Calu3 (cell line): ENCODE measurements at regions not wholly inside any gene's neighbourhood (a gene's known extent, or its start where the extent isn't known, plus 50 kb on each side); places are given as distances from the start of the nearest gene placed in this dataset.

Experiments
- BruUV-seq: library from RNA; stranded (reverse); fragments of 400-500 nt; replicated peaks from 2 replicates; lab custom pipeline; 2021; lab: Mats Ljungman, UMichigan
- CTCF ChIA-PET: fragments of 300-600 bp; sonication (Branson Sonifier 250); formaldehyde crosslinking; loops from one replicate; lab custom pipeline; 2022; ENCODE audit warnings: antibody characterized with exemption; lab: Charles Lee
- DNase-seq: peaks from one replicate; pipeline ENCODE4 v3.0.0; 2022
- H3K27ac Mint-ChIP-seq: one replicate; pipeline ENCODE4 v1.8.0; 2022; ENCODE audit warnings: mixed read lengths; ENCODE audit not compliant: unreplicated experiment
- H3K27me3 Mint-ChIP-seq: one replicate; pipeline ENCODE4 v1.8.0; 2022; ENCODE audit warnings: mixed read lengths; ENCODE audit not compliant: unreplicated experiment
- H3K36me3 Mint-ChIP-seq: one replicate; pipeline ENCODE4 v1.8.0; 2022; ENCODE audit warnings: mild to moderate bottlenecking, moderate library complexity, mixed read lengths; ENCODE audit not compliant: insufficient read depth, unreplicated experiment
- H3K4me1 Mint-ChIP-seq: one replicate; pipeline ENCODE4 v1.8.0; 2022; ENCODE audit warnings: mild to moderate bottlenecking, low read depth, mixed read lengths; ENCODE audit not compliant: unreplicated experiment
- H3K4me3 Mint-ChIP-seq: one replicate; pipeline ENCODE4 v1.8.0; 2022; ENCODE audit warnings: mild to moderate bottlenecking, low read depth, moderate library complexity, mixed read lengths; ENCODE audit not compliant: unreplicated experiment
- H3K9me3 Mint-ChIP-seq: one replicate; pipeline ENCODE4 v1.8.0; 2022; ENCODE audit warnings: low read depth, mixed read lengths; ENCODE audit not compliant: unreplicated experiment
- intact Hi-C: fragments of 100-400 bp; cut with micrococcal nuclease; formaldehyde crosslinking; loops from one replicate; pipeline ENCODE4 v1.10.0; 2022; ENCODE audit not compliant: unreplicated experiment
- TF ChIP-seq, protein P1 (sequence below): fragments of 200-600 bp; IDR thresholded peaks from one replicate; pipeline ENCODE4 v1.8.0; 2022; ENCODE audit warnings: antibody characterized with exemption; ENCODE audit not compliant: unreplicated experiment

DNA sequence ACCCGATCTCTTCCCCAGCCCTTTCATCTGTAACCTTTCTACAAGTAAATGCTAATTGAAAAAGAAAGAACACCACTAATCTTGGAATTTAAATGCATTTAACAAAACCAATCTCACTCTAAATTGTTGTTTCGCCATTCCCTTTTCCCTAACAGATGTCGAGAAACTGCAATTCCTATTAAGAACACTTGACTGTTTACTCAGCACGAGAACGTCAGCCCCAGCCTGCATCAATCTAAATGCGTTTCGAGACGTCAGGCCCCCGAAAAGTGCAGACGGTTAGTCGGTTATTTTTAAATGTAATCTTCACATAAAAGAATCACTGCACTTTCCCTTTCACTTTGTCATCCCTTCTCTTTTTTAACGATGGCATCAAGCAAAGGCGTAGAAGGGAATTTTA, 837.6 kb downstream of the VRK1 start:
- intact Hi-C loops = no loop called here
- Mint-ChIP-seq H3K27ac (no peak overlapping the region), H3K36me3 (no peaks in the 10 kb centered on the region), H3K4me1 (no peaks in the 10 kb centered on the region), H3K27me3 (no peaks in the 10 kb centered on the region), H3K9me3 (peaks cover 11% of the 10 kb centered on the region), H3K4me3 (no peak overlapping the region)
- CTCF ChIA-PET = no interaction called here
- BruUV-seq = no TSS peak
- DNase-seq = no peak
- TF ChIP-seq, protein P1, sequence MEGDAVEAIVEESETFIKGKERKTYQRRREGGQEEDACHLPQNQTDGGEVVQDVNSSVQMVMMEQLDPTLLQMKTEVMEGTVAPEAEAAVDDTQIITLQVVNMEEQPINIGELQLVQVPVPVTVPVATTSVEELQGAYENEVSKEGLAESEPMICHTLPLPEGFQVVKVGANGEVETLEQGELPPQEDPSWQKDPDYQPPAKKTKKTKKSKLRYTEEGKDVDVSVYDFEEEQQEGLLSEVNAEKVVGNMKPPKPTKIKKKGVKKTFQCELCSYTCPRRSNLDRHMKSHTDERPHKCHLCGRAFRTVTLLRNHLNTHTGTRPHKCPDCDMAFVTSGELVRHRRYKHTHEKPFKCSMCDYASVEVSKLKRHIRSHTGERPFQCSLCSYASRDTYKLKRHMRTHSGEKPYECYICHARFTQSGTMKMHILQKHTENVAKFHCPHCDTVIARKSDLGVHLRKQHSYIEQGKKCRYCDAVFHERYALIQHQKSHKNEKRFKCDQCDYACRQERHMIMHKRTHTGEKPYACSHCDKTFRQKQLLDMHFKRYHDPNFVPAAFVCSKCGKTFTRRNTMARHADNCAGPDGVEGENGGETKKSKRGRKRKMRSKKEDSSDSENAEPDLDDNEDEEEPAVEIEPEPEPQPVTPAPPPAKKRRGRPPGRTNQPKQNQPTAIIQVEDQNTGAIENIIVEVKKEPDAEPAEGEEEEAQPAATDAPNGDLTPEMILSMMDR = no peak

DNA sequence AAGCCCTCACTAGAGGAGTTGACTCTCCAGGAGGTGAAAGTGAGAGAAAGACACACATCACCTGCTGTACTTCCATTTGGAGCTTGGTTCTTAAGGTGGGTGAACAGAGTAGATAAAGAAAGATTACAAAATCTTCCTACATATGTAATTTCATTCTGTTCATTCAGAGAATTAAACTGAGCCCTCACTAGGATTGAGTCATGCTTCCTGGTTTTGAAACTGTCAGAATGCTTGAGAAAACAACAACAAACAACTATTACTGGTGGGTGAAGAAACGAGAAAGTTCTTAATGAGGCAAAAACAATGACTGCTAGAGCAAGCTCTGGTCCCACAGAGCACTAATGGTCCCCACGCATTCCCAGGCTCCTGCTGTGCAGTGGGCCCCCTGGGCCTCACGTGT, 841.7 kb downstream of the VRK1 start:
- Mint-ChIP-seq H3K9me3 (peaks cover 14% of the 10 kb centered on the region), H3K4me1 (no peaks in the 10 kb centered on the region), H3K4me3 (no peak overlapping the region), H3K36me3 (no peaks in the 10 kb centered on the region), H3K27me3 (no peaks in the 10 kb centered on the region), H3K27ac (no peak overlapping the region)
- CTCF ChIA-PET = no interaction called here
- no peak for DNase-seq
- no TSS peak for BruUV-seq
- TF ChIP-seq, protein P1 = no peak
- intact Hi-C loops = no loop called here

DNA sequence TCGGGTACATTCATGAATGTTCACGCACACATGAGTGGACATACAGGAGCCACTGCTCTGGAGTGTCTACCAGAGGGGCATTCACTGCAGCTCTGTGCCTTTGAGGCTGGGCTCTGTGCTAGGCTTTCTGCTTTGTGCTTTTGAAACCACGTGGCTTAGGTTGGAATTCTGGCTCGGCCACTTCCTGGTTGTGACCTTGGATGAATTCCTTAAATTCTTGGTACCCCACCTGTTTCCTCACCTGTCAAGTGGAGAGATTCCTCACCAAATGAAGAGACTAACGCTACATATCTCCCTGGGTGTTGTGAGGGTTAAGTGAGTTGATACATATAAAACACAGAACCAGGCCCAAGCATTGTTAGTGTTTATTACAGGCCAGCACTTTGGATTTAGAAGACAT, 842.8 kb downstream of the VRK1 start:
- TF ChIP-seq, protein P1 = no peak
- H3K36me3 Mint-ChIP-seq = no peaks in the 10 kb centered on the region
- CTCF ChIA-PET = no interaction called here
- intact Hi-C loops = no loop called here
- no peak overlapping the region for H3K27ac Mint-ChIP-seq
- H3K4me3 Mint-ChIP-seq = no peak overlapping the region
- H3K27me3 Mint-ChIP-seq = no peaks in the 10 kb centered on the region
- no peak for DNase-seq
- no TSS peak for BruUV-seq
- peaks cover 17% of the 10 kb centered on the region for H3K9me3 Mint-ChIP-seq
- no peaks in the 10 kb centered on the region for H3K4me1 Mint-ChIP-seq

DNA sequence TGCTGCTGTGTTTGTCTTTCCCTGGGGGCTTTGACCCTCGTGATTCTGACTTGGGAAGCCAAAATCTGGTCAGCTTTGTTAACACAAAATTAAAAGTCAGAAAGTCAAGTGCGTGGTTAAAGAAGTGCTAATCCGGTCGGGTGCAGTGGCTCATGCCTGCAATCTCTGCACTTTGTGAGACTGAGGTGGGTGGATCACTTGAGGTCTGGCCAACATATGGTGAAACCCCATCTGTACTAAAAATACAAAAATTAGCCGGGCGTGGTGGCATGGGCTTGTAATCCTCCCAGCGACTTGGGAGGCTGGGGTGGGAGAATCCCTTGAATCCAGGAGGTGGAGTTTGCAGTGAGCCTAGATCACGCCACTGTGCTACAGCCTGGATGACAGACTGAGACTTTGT, 844.6 kb downstream of the VRK1 start:
- Mint-ChIP-seq H3K36me3 (no peaks in the 10 kb centered on the region), H3K4me3 (no peak overlapping the region), H3K4me1 (no peaks in the 10 kb centered on the region), H3K9me3 (peaks cover 17% of the 10 kb centered on the region), H3K27ac (no peak overlapping the region), H3K27me3 (no peaks in the 10 kb centered on the region)
- CTCF ChIA-PET = no interaction called here
- intact Hi-C loops = no loop called here
- no TSS peak for BruUV-seq
- DNase-seq = no peak
- TF ChIP-seq, protein P1 = no peak

DNA sequence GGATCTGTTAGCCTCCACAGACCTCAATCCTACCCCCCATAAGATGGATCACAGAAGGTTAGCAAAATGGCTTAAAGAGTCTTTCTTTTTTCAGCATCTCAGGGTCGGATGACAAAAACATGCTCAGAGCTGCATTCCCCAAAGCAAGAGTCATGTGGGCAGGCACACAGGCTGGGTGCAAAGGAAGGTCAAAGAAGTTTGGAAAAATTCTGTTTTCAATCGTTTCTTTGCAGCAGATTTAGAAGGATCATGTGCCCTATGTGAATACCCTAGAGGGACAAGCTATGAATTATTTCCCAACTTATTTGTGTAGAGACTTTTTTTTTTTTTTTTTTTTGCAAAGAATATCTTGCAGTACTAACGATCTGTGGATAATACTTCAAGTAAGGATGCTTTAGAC, 845.4 kb downstream of the VRK1 start:
- BruUV-seq = no TSS peak
- no peaks in the 10 kb centered on the region for H3K27me3 Mint-ChIP-seq
- H3K9me3 Mint-ChIP-seq = peaks cover 12% of the 10 kb centered on the region
- H3K4me3 Mint-ChIP-seq = no peak overlapping the region
- H3K36me3 Mint-ChIP-seq = no peaks in the 10 kb centered on the region
- no peak for DNase-seq
- intact Hi-C loops = no loop called here
- TF ChIP-seq, protein P1 = no peak
- no peak overlapping the region for H3K27ac Mint-ChIP-seq
- CTCF ChIA-PET = interaction anchor here (0.7 kb wide), 1 partner anchor 16 kb away, joined by 3 read pairs; no protein-coding TSS in a partner anchor
- H3K4me1 Mint-ChIP-seq = no peaks in the 10 kb centered on the region
